ENCODE measurements at regions not wholly inside any gene's neighbourhood (a gene's known extent, or its start where the extent isn't known, plus 50 kb on each side); places are given as distances from the start of the nearest gene placed in this dataset.

GRCh38 chr2:37551783-37552182 lies 119.7 kb downstream of the CDC42EP3 start:
- Histone ChIP-seq H3K4me1 (replicated peaks in 1 of 4; ENCODE audit: control insufficient read depth in 3 of 4, insufficient read depth in 4 of 4, low read length in 3 of 4) (no peaks in the 10 kb centered on the region), H3K23me2 (ENCODE audit: low read depth, low read length) (no peaks in the 10 kb centered on the region), H3K9me3 (ENCODE audit: insufficient read depth in 2 of 2, low read depth in 1 of 2, low read length in 1 of 2) (no peaks in the 10 kb centered on the region), H2AFZ (ENCODE audit: low read length) (no peak overlapping the region), H2AK5ac (ENCODE audit: low read depth, low read length) (no peak overlapping the region), H4K5ac (ENCODE audit: insufficient read length, low read depth, low read length) (no peak overlapping the region), H3K56ac (replicated peaks; ENCODE audit: insufficient read length, low read depth, low read length) (no peak overlapping the region), H4K20me1 (replicated peaks in 1 of 2; ENCODE audit: control insufficient read depth in 1 of 2, insufficient read depth in 2 of 2, low read length in 2 of 2) (no peaks in the 10 kb centered on the region), H3K36me3 (ENCODE audit: control insufficient read depth in 2 of 4, insufficient read depth in 4 of 4, low read length in 3 of 4) (no peaks in the 10 kb centered on the region), H3K79me2 (ENCODE audit: control insufficient read depth in 1 of 2, insufficient read depth in 2 of 2, low read length in 2 of 2) (no peaks in the 10 kb centered on the region), H4K8ac (ENCODE audit: extremely low read depth, insufficient read depth, low read length) (no peak overlapping the region), H3K27ac (ENCODE audit: low read depth, low read length) (no peak overlapping the region), H2BK12ac (ENCODE audit: low read depth, low read length) (no peak overlapping the region), H3K27me3 (replicated peaks in 1 of 4; ENCODE audit: control insufficient read depth in 3 of 4, extremely low read depth in 1 of 4, insufficient read depth in 3 of 4, low read length in 3 of 4) (no peaks in the 10 kb centered on the region), H4K91ac (replicated peaks; ENCODE audit: insufficient read length, low read length) (no peak overlapping the region), H3K79me1 (ENCODE audit: low read depth, low read length) (no peaks in the 10 kb centered on the region), H2BK5ac (ENCODE audit: low read depth, low read length) (no peak overlapping the region), H2BK120ac (replicated peaks; ENCODE audit: low read depth, low read length) (no peak overlapping the region), H3K14ac (ENCODE audit: insufficient read length) (no peak overlapping the region), H3K4me2 (ENCODE audit: insufficient read depth in 1 of 2, low read depth in 2 of 2, low read length in 2 of 2) (no peak overlapping the region), H3K18ac (ENCODE audit: extremely low read depth, low read length) (no peak overlapping the region), H2BK20ac (ENCODE audit: low read length) (no peak overlapping the region), H3K9ac (replicated peaks in 1 of 4; ENCODE audit: extremely low read depth in 1 of 4, low read depth in 3 of 4, low read length in 3 of 4) (no peak overlapping the region), H3K23ac (ENCODE audit: insufficient read length) (no peak overlapping the region), H2BK15ac (ENCODE audit: low read length) (no peak overlapping the region), H3K4ac (replicated peaks; ENCODE audit: insufficient read length, low read depth, low read length) (no peak overlapping the region), H3K4me3 (ENCODE audit: extremely low read depth in 1 of 4, insufficient read depth in 2 of 4, low read depth in 3 of 4, low read length in 4 of 4) (no peak overlapping the region)
- POLR2A ChIA-PET (ENCODE audit: partially characterized antibody), result no interaction called here
- CTCF ChIA-PET (ENCODE audit: partially characterized antibody), result no interaction called here
- DNase-seq (ENCODE audit: low read depth in 1 of 2, low spot score in 2 of 2) (no peak), FAIRE-seq (no peak)
- WGBS, 2 experiments (ENCODE audit: extremely low coverage in 1 of 2, insufficient coverage in 1 of 2, insufficient read length in 1 of 2, insufficient replicate concordance in 2 of 2, low coverage in 1 of 2, low lambda C conversion rate in 2 of 2, missing lambda C conversion rate in 1 of 2), result 94% methylated on average over 3 of the region's 3 CpGs; no CpG with 5 or more reads in 1 of the 2 experiments
- TF ChIP-seq BACH1 (IDR thresholded peaks at IDR 0.05; ENCODE audit: low read length) (no peak), YY1 (IDR thresholded peaks at IDR 0.05; ENCODE audit: low read depth, low read length) (no peak), SIX5 (IDR thresholded peaks at IDR 0.05; ENCODE audit: low read depth, low read length) (no peak), EP300 (IDR thresholded peaks at IDR 0.05; ENCODE audit: borderline replicate concordance in 1 of 2, low read depth in 2 of 2, low read length in 2 of 2) (no peak), ATF2 (IDR thresholded peaks at IDR 0.05; ENCODE audit: low read length) (no peak), EZH2 (IDR thresholded peaks at IDR 0.05; ENCODE audit: low read depth, low read length, severe bottlenecking) (no peak), MAFK (IDR thresholded peaks at IDR 0.05; ENCODE audit: low read depth, low read length) (no peak), CBX5 (IDR thresholded peaks at IDR 0.05; ENCODE audit: low read depth, low read length) (no peak), CEBPB (IDR thresholded peaks at IDR 0.05; ENCODE audit: low read depth, low read length) (no peak), BRCA1 (IDR thresholded peaks at IDR 0.05; ENCODE audit: low read depth, low read length) (no peak), SIRT6 (IDR thresholded peaks at IDR 0.05; ENCODE audit: low read length) (no peak), PHF8 (conservative IDR thresholded peaks at IDR 0.05; ENCODE audit: low read depth, low read length) (no peak), SP2 (IDR thresholded peaks at IDR 0.05; ENCODE audit: low read length) (no peak), CBX8 (IDR thresholded peaks at IDR 0.05; ENCODE audit: borderline replicate concordance, low read depth, low read length) (no peak), POU5F1 (IDR thresholded peaks at IDR 0.05; ENCODE audit: low read depth, low read length) (no peak)

All from H1 (cell line).